HG03103 (cell line): ENCODE measurements at regions not wholly inside any gene's neighbourhood (a gene's known extent, or its start where the extent isn't known, plus 50 kb on each side); places are given as distances from the start of the nearest gene placed in this dataset.
"Not testable (repeated sequence)": the region's sequence is repeated elsewhere in the genome, so short reads cannot be mapped to it uniquely, and the experiment has no call there.

Experiments used
- ATAC-seq: cut with Tn5 transposase; IDR thresholded peaks from one replicate; pipeline ENCODE4 v1.9.1; 2021; ENCODE audit warnings: low read depth; ENCODE audit not compliant: unreplicated experiment

- not testable (repeated sequence) for ATAC-seq
These were observed 921.8 kb downstream of the MCTP2 start for GRCh38 chr15:95153201-95153600.

- ATAC-seq, result no peak
These were observed 929.0 kb downstream of the MCTP2 start for GRCh38 chr15:95160316-95160715.

DNA sequence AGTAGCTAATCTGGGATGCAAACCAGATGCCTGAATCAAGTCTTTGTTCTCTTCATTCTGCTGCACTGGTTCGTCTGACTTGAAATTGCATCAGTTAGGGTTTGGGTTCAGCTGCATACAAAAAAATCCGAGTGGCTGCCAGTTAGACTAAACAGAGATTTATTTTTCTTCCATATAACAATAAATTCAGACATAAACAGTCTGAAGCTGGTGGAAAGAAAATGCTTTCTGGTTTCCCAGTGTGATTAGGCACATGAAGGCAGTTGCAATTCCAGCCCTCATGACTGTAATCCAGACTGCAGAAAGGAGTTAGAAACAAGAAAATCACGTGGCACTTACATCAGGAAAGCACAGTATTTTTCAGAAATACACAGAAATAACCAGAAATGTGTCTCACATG, 930.7 kb downstream of the MCTP2 start:
- no peak for ATAC-seq

GRCh38 chr15:95162531-95162930, 931.2 kb downstream of the MCTP2 start:
- no peak for ATAC-seq

DNA sequence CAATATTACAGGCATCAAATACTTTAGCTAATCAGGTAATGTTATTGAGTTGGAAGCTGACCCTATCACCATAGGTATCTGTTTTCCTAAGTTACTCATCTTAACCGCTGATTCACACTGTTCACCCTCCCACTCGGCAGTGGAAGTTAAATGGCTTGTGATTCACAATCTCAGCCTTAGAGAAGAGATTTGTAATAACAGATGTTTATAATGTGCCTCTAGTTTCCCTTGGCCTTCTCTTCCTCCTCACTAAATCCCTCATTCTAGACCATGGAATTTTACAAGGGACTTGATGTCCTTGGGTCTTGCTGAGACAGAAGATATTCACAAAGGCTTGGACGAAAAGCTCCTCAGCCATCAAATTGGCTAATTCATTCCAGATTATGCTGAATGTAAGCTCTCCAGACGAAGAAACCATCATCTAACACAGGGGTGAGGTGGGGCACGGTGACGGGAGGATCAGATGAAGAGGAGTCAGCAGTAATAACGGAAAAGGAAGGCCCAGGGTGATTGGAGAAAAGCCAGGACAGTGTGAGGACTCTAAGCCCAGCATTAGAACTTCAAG, 931.7 kb downstream of the MCTP2 start:
- ATAC-seq, result no peak

- no peak for ATAC-seq
These were observed 936.8 kb downstream of the MCTP2 start for GRCh38 chr15:95168152-95168551.

GRCh38 chr15:95168951-95169431, 937.6 kb downstream of the MCTP2 start:
- no peak for ATAC-seq

DNA sequence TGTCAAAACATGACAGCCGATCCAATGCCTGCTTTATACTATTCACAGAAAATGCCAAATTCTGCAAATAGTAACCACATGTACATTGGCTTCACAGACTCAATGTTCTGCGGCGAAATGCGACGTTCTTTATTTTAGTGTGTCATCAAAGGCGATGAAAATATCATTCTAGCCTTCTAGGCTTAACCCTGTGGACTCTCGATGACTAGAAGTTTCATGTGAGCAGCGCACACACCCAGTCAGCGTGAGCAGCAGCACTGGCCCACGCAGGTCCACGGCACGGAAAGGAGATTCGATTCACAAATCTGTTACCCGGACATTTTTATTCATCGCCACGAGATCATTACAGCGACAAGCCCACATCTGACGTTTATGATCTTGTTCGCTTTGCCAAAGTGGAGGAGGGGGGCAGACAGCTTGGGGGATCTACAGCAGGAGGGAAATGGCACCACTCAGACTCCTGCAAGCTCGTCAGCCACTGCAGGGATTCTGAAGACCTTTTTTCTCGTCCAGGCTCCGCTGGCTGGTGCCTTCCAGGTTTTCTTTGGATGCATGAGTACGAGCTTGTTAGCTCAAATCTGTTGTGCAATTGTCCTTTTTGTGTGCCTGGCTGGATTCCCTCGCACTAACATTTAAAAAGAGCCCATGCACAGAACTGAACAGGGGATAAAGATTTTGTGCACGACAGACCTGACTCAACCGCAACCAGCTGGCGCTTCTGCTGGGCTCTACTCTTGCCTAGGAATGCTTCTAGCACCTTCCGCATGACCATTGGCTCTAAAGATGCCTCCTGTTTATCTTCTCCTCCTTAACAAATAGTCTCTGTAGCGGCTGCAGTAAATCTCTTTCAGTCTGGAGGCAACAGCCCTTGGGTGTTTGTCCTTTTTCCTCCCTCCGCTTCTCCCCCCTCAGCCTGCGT, 938.4 kb downstream of the MCTP2 start:
- ATAC-seq, result no peak

GRCh38 chr15:95170561-95171380, 939.4 kb downstream of the MCTP2 start:
- no peak for ATAC-seq

GRCh38 chr15:95171564-95171963, 940.2 kb downstream of the MCTP2 start:
- no peak for ATAC-seq

GRCh38 chr15:95174301-95175259, 943.2 kb downstream of the MCTP2 start:
- ATAC-seq, result no peak

- ATAC-seq, result no peak
These were observed 944.7 kb downstream of the MCTP2 start for GRCh38 chr15:95175914-95176658.

- no peak for ATAC-seq
These were observed 945.6 kb downstream of the MCTP2 start for GRCh38 chr15:95176794-95177577.

- no peak for ATAC-seq
These were observed 949.2 kb downstream of the MCTP2 start for GRCh38 chr15:95180530-95180929.

- ATAC-seq, result no peak
These were observed 950.7 kb downstream of the MCTP2 start for GRCh38 chr15:95182091-95182490.

- no peak for ATAC-seq
These were observed 961.6 kb downstream of the MCTP2 start for GRCh38 chr15:95192923-95193322.

- no peak for ATAC-seq
These were observed 963.4 kb downstream of the MCTP2 start for GRCh38 chr15:95194746-95195145.

- ATAC-seq, result no peak
These were observed 965.0 kb downstream of the MCTP2 start for GRCh38 chr15:95196176-95196915.
